ENCODE measurements at regions not wholly inside any gene's neighbourhood (a gene's known extent, or its start where the extent isn't known, plus 50 kb on each side); places are given as distances from the start of the nearest gene placed in this dataset.

DNA sequence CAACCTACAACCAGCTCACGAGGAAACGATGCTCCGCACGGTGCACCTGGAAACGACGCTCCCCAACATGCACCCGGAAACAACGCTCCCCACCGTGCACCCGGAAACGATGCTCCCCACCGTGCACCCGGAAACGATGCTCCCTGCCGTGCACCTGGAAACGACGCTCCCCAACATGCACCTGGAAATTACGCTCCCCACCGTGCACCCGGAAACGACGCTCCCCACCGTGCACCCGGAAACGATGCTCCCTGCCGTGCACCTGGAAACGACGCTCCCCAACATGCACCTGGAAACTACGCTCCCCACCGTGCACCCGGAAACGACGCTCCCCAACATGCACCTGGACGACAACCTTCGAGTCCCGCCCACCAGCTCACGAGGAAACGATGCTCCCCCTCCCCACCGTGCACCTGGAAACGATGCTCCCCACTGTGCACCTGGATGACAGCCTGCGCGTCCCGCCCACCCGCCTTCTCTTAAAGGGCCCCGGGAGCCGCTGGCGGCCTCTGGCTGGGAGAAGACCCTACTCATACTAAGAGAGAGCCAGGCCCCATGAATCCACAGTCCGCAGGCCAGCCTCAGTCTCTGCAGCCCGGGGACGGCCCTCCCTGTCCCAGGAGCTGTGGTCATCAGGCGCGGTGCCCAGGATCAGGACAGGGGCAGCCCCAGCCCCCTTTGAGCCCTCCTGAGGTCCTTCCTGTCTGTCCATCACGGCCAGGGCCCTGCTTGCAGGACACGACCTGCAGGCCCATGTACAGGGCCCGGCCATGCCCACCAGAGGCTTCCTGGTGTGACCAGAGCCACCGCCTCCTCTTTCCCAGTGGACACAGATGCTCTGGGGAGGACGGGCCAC is 98.3 kb downstream of the PDGFA start:
- H3K9me3 Mint-ChIP-seq: peaks cover 5% of the 10 kb centered on the region
- no peaks in the 10 kb centered on the region for H3K4me1 Mint-ChIP-seq
- no peaks in the 10 kb centered on the region for H3K36me3 Mint-ChIP-seq
- no peak overlapping the region for H3K27ac Mint-ChIP-seq
- ATAC-seq (ENCODE audit: low read depth) (no peak), DNase-seq (ENCODE audit: low spot score in 2 of 2) (no peak)
- H3K4me3 Mint-ChIP-seq: no peak overlapping the region
- H3K27me3 Mint-ChIP-seq: peaks cover 3% of the 10 kb centered on the region

DNA sequence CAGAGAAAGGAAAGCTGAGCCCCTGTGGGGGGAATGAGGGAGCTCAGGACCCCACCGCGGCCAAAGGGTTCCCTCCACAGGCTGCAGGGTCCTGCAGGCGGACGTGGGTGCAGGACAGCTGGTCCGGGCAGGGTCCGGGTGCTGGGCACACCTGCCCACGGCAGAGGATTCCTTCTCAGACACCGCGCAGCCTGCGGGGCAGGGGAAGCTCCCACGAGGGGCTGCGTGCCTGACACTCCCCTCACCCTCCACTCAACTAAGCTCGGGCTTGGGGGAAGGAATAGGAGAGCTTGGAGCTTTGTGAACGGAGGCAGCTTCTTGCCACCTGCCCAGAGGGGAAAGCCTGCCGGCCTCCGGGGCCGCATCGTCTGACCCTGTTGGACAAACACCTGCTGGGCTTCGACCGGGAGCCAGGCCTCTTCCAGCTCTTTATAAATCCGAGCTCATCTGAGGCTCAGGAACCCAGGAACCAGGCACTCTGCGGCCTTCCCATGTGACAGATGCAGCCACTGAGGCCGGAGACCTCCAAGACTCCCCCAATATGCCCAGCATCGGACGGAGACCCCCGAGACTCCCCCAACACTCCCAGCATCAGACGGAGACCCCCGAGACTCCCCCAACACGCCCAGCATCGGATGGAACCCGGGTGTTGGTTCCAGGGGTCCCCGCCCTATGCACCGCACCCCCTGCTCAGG is 97.3 kb downstream of the PDGFA start:
- Mint-ChIP-seq H3K36me3 (no peaks in the 10 kb centered on the region), H3K9me3 (peaks cover 5% of the 10 kb centered on the region), H3K4me3 (no peak overlapping the region), H3K4me1 (no peaks in the 10 kb centered on the region), H3K27ac (no peak overlapping the region), H3K27me3 (peaks cover 3% of the 10 kb centered on the region)
- DNase-seq (ENCODE audit: low spot score in 2 of 2) (no peak), ATAC-seq (ENCODE audit: low read depth) (no peak)

DNA sequence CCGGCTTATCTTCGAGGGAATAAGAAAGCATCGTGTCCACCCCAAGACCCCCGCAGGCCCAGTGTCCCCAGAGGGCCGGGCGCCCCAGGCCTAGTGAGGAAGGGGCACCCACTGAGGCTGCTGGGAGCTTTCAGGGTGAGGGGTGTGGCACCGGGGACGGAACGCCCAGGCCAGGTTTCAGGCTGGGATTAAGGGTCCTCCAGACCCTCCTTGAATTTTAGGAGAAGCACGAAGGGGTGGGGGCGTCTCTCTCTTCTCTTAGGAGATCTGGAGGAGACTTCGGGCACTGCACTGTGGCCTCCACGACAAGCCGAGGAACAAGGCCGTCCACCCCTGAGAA is 96.8 kb downstream of the PDGFA start:
- H3K27ac Mint-ChIP-seq: no peak overlapping the region
- H3K4me1 Mint-ChIP-seq: no peaks in the 10 kb centered on the region
- ATAC-seq (ENCODE audit: low read depth) (no peak), DNase-seq (ENCODE audit: low spot score in 2 of 2) (no peak)
- no peaks in the 10 kb centered on the region for H3K36me3 Mint-ChIP-seq
- no peak overlapping the region for H3K4me3 Mint-ChIP-seq
- peaks cover 5% of the 10 kb centered on the region for H3K9me3 Mint-ChIP-seq
- H3K27me3 Mint-ChIP-seq: peaks cover 3% of the 10 kb centered on the region

DNA sequence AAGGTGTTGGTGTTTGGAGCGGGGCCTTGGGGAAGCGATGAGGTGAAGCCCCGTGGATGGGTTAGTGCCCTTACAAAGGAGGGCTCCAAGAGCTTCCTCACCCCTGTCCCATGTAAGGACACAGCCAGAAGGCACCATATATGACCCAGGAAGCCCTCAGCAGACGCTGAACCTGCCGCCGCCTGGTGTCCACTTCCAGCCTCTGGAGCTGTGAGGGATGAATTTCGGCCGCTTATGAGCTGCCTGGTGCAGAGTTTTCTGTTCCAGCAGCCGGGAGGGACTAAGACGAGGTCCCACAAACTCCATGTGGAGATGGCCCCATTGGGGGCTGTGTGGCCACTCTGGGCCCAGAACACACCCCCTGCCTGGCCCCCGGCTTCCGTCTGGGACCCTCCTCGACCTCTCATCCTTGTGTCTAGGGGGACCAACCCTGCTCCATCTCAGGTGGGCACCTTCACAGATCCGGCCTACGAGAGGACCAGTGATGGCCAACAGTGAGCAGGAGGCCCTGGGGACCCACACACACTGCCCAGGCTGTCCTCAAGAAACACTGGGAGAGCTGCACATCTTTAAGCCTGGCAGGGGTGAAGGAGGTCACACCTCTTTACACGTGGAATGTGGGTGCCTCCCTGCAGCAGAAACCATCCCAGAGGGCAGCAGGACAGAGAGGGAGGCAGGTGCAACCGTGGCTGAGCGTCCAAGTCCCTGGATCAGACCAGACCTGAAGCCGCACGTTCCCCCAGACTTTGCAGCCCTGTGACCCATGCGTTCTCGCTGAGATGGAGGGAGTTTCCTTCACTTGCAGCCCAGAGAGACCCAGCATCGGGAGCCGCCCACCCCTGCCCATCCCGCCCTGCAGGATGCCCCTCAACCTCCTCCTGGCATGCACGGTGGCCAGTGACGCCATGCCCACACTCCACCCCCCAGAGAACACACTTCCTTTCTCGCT is 96.1 kb downstream of the PDGFA start:
- Mint-ChIP-seq H3K27ac (no peak overlapping the region), H3K9me3 (peaks cover 3% of the 10 kb centered on the region), H3K4me3 (no peak overlapping the region), H3K4me1 (no peaks in the 10 kb centered on the region), H3K36me3 (no peaks in the 10 kb centered on the region), H3K27me3 (peaks cover 3% of the 10 kb centered on the region)
- DNase-seq (ENCODE audit: low spot score in 2 of 2) (no peak), ATAC-seq (ENCODE audit: low read depth) (no peak)

DNA sequence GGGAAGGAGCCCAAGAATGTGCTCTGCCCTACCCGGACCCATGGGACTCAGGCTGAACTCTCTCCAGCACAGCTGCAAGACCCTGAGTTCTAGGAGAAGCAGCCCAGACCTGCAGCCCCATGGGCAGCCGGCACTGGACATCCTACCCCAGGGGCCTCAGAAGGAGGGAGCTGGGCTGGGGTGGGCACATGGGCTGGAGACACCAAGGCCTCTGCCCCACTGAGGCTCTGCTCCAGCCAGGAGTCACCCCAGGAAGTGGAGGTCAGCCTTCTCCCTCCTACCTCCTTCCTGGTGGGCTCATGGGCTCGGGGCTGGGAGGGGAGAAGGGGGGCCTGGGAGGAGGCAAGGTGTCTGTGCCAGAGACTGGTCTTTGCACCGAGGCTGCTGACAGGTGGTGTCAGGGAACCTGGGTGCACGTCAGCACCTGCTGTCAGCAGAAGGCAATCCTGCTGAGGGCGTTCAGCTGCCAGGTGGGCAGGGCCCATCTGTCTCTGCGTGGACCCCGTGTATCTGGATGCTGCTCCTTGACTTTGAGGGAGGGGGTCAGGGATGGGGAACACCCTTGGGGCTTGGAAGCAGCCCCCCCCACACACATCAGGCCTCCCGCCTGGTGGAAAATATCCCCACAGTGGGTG is 95.2 kb downstream of the PDGFA start:
- no peak overlapping the region for H3K4me3 Mint-ChIP-seq
- H3K27ac Mint-ChIP-seq: no peak overlapping the region
- no peaks in the 10 kb centered on the region for H3K36me3 Mint-ChIP-seq
- peaks cover 3% of the 10 kb centered on the region for H3K9me3 Mint-ChIP-seq
- H3K4me1 Mint-ChIP-seq: no peaks in the 10 kb centered on the region
- no peak for DNase-seq (ENCODE audit: low spot score in 2 of 2)
- H3K27me3 Mint-ChIP-seq: peaks cover 3% of the 10 kb centered on the region
- ATAC-seq (ENCODE audit: low read depth): no peak

DNA sequence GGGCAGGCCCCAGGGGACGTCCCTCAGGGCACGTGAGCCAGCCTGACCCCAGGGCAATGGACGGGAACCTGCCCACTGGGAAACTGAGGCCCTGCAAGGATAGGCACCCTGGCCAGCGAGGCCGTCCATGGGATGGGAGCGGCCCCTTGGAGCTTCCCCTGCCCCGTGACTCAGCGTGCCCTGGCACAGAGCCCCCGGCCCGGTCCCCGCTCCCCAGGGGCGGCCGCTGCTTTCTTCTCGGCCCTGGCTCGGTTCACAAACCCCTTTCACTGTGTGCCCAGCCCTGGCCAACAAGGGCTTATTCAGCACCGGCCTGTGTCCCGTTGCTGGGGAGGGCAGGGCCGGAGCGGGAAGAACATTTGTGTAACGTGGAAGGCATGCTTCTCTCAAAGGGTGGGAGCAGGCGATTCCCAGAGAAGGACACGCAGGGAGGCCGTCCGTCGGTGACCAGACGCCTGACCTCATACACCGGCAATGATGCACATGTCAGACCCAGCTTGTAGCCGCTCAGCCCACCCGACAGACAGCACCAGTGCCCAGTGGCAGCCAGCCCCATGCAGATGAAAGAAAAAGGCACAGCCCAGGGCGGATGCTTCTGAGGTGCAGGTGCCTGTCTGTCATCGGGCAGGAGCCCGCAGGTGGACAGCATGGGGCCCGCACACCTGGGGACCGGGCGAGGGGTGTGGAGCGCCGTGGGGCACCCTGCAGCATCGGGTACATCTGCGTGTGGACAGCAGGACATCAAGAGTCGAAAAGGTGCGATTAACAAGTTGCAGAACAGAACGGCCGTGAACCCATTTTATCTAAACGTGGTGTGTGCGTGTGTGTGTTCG is 94.5 kb downstream of the PDGFA start:
- DNase-seq (ENCODE audit: low spot score in 2 of 2) (no peak), ATAC-seq (ENCODE audit: low read depth) (no peak)
- no peaks in the 10 kb centered on the region for H3K4me1 Mint-ChIP-seq
- no peak overlapping the region for H3K4me3 Mint-ChIP-seq
- H3K27me3 Mint-ChIP-seq: peaks cover 3% of the 10 kb centered on the region
- peaks cover 3% of the 10 kb centered on the region for H3K9me3 Mint-ChIP-seq
- H3K36me3 Mint-ChIP-seq: no peaks in the 10 kb centered on the region
- no peak overlapping the region for H3K27ac Mint-ChIP-seq

DNA sequence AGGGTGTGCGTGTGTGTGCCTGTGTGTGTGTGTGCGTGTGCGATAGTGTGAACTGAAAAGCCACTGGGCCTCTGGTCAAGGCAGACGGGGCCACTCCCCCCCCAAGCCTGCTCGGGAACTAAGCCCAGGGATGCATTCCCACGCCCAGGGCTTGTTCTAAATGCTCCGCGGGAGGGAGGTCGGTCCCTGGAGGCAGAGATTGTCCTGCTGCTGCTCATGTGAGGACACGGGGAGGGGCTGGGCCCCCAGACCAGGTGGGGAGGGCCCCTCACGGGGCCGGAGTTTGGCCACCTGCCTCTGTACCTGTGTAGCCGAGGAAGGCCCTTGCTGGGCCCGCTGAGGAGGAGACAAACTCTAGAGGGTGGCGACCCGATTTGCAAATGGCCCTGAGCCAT is 93.9 kb downstream of the PDGFA start:
- Mint-ChIP-seq H3K4me3 (no peak overlapping the region), H3K36me3 (no peaks in the 10 kb centered on the region), H3K27ac (no peak overlapping the region), H3K27me3 (peaks cover 3% of the 10 kb centered on the region), H3K4me1 (no peaks in the 10 kb centered on the region), H3K9me3 (peaks cover 3% of the 10 kb centered on the region)
- DNase-seq (ENCODE audit: low spot score in 2 of 2) (no peak), ATAC-seq (ENCODE audit: low read depth) (no peak)

DNA sequence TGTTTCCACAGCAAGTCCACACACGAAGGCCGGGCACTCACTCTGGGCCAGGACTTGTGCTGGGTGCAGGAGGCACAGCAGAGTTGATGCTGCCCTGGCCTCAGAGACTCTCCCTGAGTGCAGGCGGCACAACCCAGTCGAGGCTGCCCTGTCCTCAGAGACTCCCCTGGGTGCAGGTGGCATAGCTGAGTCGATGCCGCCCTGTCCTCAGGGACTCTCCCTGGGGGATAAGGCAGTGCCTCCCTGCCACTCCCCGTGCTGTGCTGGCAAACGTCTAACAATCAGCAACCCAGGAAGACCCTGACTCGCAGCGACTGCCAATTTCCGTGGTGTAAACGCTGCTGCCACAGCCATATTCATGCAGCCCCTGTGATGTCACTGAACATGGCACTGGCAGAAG is 93.1 kb downstream of the PDGFA start:
- H3K27ac Mint-ChIP-seq: no peak overlapping the region
- H3K4me3 Mint-ChIP-seq: no peak overlapping the region
- no peaks in the 10 kb centered on the region for H3K4me1 Mint-ChIP-seq
- DNase-seq (ENCODE audit: low spot score in 2 of 2) (no peak), ATAC-seq (ENCODE audit: low read depth) (no peak)
- H3K9me3 Mint-ChIP-seq: peaks cover 3% of the 10 kb centered on the region
- no peaks in the 10 kb centered on the region for H3K36me3 Mint-ChIP-seq
- peaks cover 3% of the 10 kb centered on the region for H3K27me3 Mint-ChIP-seq

DNA sequence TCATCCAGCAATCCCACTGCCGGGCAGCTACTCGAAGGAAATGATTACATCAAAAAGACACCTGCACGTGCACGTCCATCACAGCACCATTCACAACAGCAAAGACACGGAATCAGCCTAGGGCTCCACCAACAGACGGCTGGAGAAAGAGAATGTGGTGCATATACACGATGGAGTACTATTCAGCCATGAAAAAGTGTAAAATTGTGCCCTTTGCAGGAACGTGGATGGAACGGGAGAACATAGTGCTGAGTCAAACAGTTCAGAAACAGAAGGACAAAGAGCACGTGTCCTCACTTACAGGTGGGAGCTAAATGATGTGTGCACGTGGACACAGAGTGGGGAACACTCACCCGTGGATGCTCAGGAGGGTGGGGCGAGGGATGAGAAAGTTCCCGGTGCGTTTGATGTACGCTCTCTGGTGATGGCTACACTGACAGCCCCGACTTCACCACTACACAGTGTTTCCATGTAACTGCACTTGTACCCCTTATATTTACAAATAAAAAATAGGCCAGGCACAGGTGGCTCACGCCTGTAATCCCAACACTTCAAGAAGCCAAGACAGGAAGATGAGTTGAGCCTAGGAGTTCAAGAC is 92.0 kb downstream of the PDGFA start:
- DNase-seq (ENCODE audit: low spot score in 2 of 2) (no peak), ATAC-seq (ENCODE audit: low read depth) (no peak)
- Mint-ChIP-seq H3K36me3 (no peaks in the 10 kb centered on the region), H3K27me3 (peaks cover 3% of the 10 kb centered on the region), H3K4me3 (no peak overlapping the region), H3K9me3 (peaks cover 3% of the 10 kb centered on the region), H3K4me1 (no peaks in the 10 kb centered on the region), H3K27ac (no peak overlapping the region)

DNA sequence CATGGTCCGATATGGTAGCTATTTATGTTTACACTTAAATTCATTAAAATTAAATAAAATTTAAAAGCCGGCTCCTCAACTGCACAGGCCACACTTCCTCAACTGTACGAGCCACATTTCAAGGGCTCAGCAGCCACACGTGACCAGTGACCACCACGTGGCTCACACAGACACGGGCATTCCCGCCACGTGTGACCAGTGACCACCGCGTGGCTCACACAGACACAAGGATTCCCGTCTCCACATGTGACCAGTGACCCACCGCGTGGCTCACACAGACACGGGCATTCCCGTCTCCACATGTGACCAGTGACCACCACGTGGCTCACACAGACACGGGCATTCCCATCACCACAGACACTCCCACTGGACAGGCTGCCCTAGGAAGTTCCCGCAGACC is 91.3 kb downstream of the PDGFA start:
- H3K4me3 Mint-ChIP-seq: no peak overlapping the region
- H3K4me1 Mint-ChIP-seq: no peaks in the 10 kb centered on the region

DNA sequence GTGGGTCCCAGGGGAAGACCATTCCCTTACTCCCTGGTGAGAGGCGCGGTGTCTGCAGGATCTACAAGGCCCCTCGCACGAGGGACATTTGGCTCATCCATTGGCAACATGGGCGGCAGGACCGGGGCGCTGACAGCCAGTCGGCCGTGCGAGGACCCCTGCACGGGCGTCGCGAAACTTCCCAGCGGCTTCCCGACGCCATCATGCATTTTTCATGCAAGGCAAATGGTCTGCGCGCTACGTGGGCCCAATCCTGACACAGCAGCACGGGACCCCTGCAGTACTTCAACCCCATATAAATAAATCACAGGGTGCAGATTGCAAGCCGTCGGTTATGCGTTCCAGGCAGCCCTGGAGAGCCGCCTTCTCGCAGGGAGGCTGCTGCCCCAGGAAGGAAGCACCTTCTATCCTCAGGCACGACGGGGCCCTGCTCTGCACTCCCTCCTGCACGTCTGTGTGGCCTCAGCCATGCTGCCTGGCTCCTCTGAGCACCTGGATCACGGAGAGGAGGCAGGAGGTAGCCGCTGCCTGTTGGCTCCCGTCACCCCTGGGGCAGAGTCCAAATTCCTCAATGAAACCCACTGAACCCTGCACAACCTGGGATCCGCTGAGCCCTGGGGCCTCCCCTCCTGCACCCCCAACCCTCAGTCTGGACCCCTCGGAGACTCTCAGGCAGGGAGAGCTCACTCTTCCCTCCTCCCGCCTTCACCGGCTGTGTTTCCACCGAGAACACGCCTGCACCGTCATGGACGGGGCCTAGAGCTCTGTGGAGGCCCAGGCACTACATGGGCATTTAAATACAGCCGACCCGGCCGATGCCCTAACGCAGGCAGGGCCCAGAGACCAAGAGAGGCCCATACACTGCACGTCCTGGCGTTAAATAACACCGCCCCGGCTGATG is 90.5 kb downstream of the PDGFA start:
- Mint-ChIP-seq H3K4me1 (no peaks in the 10 kb centered on the region), H3K4me3 (no peak overlapping the region), H3K27ac (no peak overlapping the region), H3K27me3 (peaks cover 3% of the 10 kb centered on the region), H3K36me3 (no peaks in the 10 kb centered on the region), H3K9me3 (peaks cover 3% of the 10 kb centered on the region)
- DNase-seq (ENCODE audit: low spot score in 2 of 2): no peak
- ATAC-seq (ENCODE audit: low read depth): no peak

More for the DNA sequence above, 91.3 kb downstream of the PDGFA start:
- Mint-ChIP-seq H3K36me3 (no peaks in the 10 kb centered on the region), H3K27me3 (peaks cover 3% of the 10 kb centered on the region), H3K27ac (no peak overlapping the region), H3K9me3 (peaks cover 3% of the 10 kb centered on the region)
- ATAC-seq (ENCODE audit: low read depth) (no peak), DNase-seq (ENCODE audit: low spot score in 2 of 2) (no peak)

DNA sequence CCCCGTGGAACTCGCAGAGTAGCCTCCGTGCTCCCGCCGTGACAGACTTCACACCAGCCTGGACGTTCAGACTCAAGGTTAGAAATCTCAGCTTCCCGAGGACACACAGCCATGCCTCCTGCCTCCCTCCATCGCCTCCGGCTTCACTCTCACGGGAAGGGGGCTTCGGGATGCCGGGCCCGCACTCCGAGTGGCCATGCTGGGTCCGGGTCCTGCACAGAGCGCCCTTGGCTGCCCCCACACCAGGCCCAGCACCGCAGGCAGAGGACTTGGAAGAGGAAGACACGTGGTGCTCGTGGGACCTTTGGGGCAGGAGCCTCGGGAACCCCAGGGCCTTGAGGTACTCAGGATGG is 89.8 kb downstream of the PDGFA start:
- Mint-ChIP-seq H3K4me3 (no peak overlapping the region), H3K9me3 (peaks cover 3% of the 10 kb centered on the region), H3K36me3 (no peaks in the 10 kb centered on the region), H3K4me1 (no peaks in the 10 kb centered on the region), H3K27me3 (peaks cover 2% of the 10 kb centered on the region), H3K27ac (no peak overlapping the region)
- no peak for ATAC-seq (ENCODE audit: low read depth)
- no peak for DNase-seq (ENCODE audit: low spot score in 2 of 2)

Measured in memory B cell (primary cell).